BLaER1 treated with 17β-estradiol and CSF1 and Interleukin-3, amounts not matched to agents 10 nM and 100 nM (cell line): ENCODE measurements at regions not wholly inside any gene's neighbourhood (a gene's known extent, or its start where the extent isn't known, plus 50 kb on each side); places are given as distances from the start of the nearest gene placed in this dataset.

Experiments
- H3K27ac ChIP-seq, 11 experiments: shearing (Covaris generic); formaldehyde crosslinking; 2 replicates each; pipeline ENCODE4 v1.8.1; 2022
- H3K27me3 ChIP-seq, 11 experiments: shearing (Covaris generic); formaldehyde crosslinking; 2 replicates each; pipeline ENCODE4 v1.8.1; 2022
- H3K36me3 ChIP-seq, 11 experiments: shearing (Covaris generic); formaldehyde crosslinking; 2 replicates each; pipeline ENCODE4 v1.8.1; 2022
- H3K4me1 ChIP-seq, 10 experiments: shearing (Covaris generic); formaldehyde crosslinking; 2 replicates each; pipeline ENCODE4 v1.8.1; 2022
- H3K4me2 ChIP-seq, 11 experiments: shearing (Covaris generic); formaldehyde crosslinking; 2 replicates each; pipeline ENCODE4 v1.8.1; 2022
- H3K4me3 ChIP-seq, 10 experiments: shearing (Covaris generic); formaldehyde crosslinking; 2 replicates each; pipeline ENCODE4 v1.8.1; 2022
- H3K9ac ChIP-seq, 11 experiments: shearing (Covaris generic); formaldehyde crosslinking; 2 replicates each; pipeline ENCODE4 v1.8.1; 2022
- H3K9me3 ChIP-seq, 11 experiments: shearing (Covaris generic); formaldehyde crosslinking; replicated peaks in 1 of 11; 2 replicates each; pipeline ENCODE4 v1.8.1; 2022
- H4K20me1 ChIP-seq, 11 experiments: shearing (Covaris generic); formaldehyde crosslinking; 2 replicates each; pipeline ENCODE4 v1.8.1; 2022
- Cebpa-rat ChIP-seq, 11 experiments: shearing (Covaris generic); IDR thresholded peaks; 2 replicates each; pipeline ENCODE4 v1.8.1; 2022

DNA sequence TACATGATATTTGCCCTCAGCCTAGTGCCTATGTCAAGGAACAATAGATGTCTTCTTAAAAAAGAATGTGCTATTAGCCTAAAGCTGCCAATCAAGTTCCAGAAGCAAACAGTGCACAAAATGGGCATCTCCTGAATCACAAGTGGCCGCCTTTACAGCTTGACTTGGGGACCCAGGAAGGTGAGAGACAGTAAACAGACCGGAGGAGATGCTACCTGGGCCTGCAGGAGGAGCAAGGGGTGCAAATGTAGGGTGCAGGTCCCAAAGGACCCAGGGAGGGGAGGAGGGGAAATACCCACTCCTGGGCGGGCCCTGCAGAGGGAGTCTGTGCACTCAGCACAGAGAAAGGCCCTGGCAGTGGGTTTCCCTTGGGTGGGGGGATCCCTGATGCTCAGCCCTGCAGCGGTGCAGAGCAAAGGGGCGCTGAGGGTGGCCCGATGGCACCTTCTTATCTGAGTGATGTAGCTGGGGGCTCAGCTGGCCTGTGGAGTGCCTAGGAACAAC, 147.7 kb downstream of the WDR11 start:
- Histone ChIP-seq H3K4me2 (0 out of 22 replicates have a peak overlapping the region, but pooled peaks of 1 of the 11 experiments have one; percentile 27), H3K27me3 (peaks cover 0 to 53% (median 0%) of the 10 kb centered on the region in 11 experiments; a peak in 4 of 22 replicates), H3K36me3 (no peaks in the 10 kb centered on the region), H3K27ac (no peak overlapping the region), H4K20me1 (no peaks in the 10 kb centered on the region; a peak in 1 of 22 replicates), H3K9me3 (peaks cover under 1 to 12% (median 6%) of the 10 kb centered on the region in 11 experiments; a peak in 11 of 22 replicates), H3K4me3 (no peak overlapping the region), H3K9ac (no peak overlapping the region), H3K4me1 (peaks cover 0 to 10% (median 6%) of the 10 kb centered on the region in 10 experiments; a peak in 9 of 20 replicates)
- TF ChIP-seq Cebpa-rat (IDR thresholded peaks at IDR 0.05): no peak

DNA sequence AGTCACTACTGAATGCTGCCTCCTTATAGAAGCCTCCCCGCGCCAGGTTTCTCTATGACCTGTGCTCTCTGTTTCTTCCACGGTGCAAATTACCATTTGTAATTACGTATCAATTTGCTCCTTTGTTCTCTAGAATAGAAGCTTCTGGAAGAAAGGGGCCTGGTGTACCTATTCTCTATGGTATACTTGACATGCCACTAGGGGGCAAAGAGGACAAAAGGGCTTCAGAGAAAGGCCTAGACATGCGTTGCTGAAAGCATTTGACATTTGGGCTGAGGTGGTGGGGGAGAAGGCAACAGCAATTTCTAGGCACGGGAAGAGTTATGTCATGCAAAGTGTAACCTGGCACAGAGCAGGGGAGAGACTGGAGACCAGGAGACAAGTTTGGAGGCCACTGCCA, 148.7 kb downstream of the WDR11 start:
- Histone ChIP-seq H3K27me3 (peaks cover 0 to 45% (median 0%) of the 10 kb centered on the region in 11 experiments; a peak in 4 of 22 replicates), H3K9ac (no peak overlapping the region), H3K4me1 (peaks cover 0 to 10% (median 6%) of the 10 kb centered on the region in 10 experiments; a peak in 9 of 20 replicates), H3K4me2 (no peak overlapping the region), H4K20me1 (no peaks in the 10 kb centered on the region; a peak in 1 of 22 replicates), H3K9me3 (peaks cover 5 to 22% (median 17%) of the 10 kb centered on the region in 11 experiments; a peak in 19 of 22 replicates), H3K36me3 (no peaks in the 10 kb centered on the region), H3K4me3 (no peak overlapping the region), H3K27ac (no peak overlapping the region)
- no peak for TF ChIP-seq Cebpa-rat (IDR thresholded peaks at IDR 0.05)

DNA sequence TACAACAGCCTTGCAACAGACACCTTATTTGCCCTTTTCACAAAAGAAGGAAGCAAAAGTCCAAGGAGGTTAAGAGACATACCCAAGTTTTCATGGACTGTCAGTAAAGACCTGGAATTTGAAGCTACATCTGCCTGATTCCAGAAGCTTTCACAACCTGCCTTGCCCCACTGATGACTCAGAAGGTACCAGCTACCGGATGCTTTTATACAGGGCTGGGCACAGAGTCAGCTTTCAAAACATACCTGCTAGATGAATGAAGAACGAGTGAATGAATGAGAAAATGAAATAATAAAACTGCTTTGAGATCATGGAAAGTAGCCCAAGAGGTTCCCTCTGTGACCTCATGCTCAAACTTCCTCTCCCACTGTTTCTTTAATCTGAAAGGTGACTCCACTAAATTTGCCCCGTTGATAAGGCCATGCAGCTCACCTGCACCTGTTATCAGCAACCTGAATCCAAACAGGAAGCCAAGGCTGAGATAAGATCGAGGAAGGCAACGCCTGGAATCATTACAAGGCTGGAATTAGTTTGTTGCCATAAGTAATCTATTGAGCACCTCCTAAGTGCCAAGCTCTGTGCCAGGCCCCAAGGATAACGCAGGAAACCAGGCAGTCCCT, 151.5 kb downstream of the WDR11 start:
- H3K4me1 ChIP-seq: peaks cover 0 to 9% (median 6%) of the 10 kb centered on the region in 10 experiments; a peak in 9 of 20 replicates
- H3K9me3 ChIP-seq: peaks cover 31 to 51% (median 45%) of the 10 kb centered on the region in 11 experiments
- no peak for TF ChIP-seq Cebpa-rat (IDR thresholded peaks at IDR 0.05)
- H3K27me3 ChIP-seq: peaks cover 0 to 30% (median 0%) of the 10 kb centered on the region in 11 experiments; a peak in 3 of 22 replicates
- H3K4me2 ChIP-seq: no peak overlapping the region
- no peak overlapping the region for H3K9ac ChIP-seq
- no peaks in the 10 kb centered on the region; a peak in 1 of 22 replicates for H4K20me1 ChIP-seq
- no peak overlapping the region for H3K4me3 ChIP-seq
- no peak overlapping the region for H3K27ac ChIP-seq
- H3K36me3 ChIP-seq: peaks cover 0 to 6% (median 0%) of the 10 kb centered on the region in 11 experiments; a peak in 1 of 22 replicates

DNA sequence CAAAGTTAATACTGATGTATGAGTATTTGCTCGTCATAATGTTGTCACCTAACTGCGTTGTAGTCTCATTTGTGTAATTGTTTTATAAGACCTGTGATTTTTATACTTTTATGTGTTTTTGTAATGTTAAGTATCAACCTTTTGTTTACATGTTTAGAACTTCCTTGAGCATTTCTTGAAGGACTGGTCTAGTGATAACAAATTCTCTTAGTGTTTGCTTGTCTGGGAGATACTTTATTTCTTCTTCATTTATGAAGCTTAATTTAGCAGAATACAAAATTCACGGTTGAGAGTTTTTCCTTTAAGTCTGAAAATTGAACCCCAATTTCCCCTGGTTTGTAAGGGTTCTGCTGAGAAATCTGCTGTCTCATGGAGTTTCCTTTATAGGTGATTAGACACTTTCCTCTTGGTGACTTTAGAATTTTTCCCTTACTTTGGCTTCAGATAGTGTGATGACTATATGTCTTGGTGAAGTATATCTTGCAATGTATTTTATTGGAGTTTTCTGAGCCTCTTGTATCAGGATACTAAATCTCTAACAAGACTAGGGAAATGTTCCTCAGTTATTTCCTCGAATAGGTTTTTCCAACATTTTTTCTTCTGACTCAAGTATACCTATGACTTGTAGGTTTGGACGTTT, 154.9 kb downstream of the WDR11 start:
- H3K9ac ChIP-seq: no peak overlapping the region
- H3K36me3 ChIP-seq: peaks cover 0 to 6% (median 0%) of the 10 kb centered on the region in 11 experiments; a peak in 1 of 22 replicates
- no peak overlapping the region for H3K27ac ChIP-seq
- no peaks in the 10 kb centered on the region for H4K20me1 ChIP-seq
- H3K4me3 ChIP-seq: no peak overlapping the region
- peaks cover 0 to 7% (median 0%) of the 10 kb centered on the region in 11 experiments; a peak in 2 of 22 replicates for H3K27me3 ChIP-seq
- no peaks in the 10 kb centered on the region for H3K4me1 ChIP-seq
- no peak for TF ChIP-seq Cebpa-rat (IDR thresholded peaks at IDR 0.05)
- H3K9me3 ChIP-seq: peaks cover 41 to 76% (median 53%) of the 10 kb centered on the region in 11 experiments
- H3K4me2 ChIP-seq: no peak overlapping the region

DNA sequence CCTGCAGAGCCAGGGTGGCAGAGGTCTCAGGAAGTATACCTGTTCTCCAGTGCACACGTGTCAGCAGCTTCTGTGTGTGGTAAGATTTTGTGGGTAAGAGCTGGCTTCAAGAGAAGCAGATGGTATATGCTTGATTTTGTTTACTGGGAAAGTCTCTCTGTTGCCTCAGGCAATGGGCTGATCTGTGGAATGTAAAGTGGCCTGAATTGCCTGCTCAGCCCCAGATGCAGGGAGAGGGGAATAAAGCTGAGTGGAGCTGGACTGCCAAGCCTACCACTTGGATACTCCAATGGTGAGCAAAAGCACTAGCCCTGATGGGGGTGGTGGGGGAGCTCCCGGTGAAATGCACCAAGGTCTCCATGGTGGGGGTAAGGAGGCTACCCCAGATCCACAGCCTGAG, 156.1 kb downstream of the WDR11 start:
- H3K9me3 ChIP-seq: peaks cover 41 to 88% (median 54%) of the 10 kb centered on the region in 11 experiments
- H4K20me1 ChIP-seq: no peaks in the 10 kb centered on the region
- H3K27ac ChIP-seq: no peak overlapping the region
- no peaks in the 10 kb centered on the region for H3K4me1 ChIP-seq
- H3K36me3 ChIP-seq: peaks cover 0 to 6% (median 0%) of the 10 kb centered on the region in 11 experiments; a peak in 1 of 22 replicates
- H3K27me3 ChIP-seq: peaks cover 0 to 6% (median 0%) of the 10 kb centered on the region in 11 experiments; a peak in 1 of 22 replicates
- H3K4me2 ChIP-seq: no peak overlapping the region
- no peak for TF ChIP-seq Cebpa-rat (IDR thresholded peaks at IDR 0.05)
- no peak overlapping the region for H3K4me3 ChIP-seq
- no peak overlapping the region for H3K9ac ChIP-seq

DNA sequence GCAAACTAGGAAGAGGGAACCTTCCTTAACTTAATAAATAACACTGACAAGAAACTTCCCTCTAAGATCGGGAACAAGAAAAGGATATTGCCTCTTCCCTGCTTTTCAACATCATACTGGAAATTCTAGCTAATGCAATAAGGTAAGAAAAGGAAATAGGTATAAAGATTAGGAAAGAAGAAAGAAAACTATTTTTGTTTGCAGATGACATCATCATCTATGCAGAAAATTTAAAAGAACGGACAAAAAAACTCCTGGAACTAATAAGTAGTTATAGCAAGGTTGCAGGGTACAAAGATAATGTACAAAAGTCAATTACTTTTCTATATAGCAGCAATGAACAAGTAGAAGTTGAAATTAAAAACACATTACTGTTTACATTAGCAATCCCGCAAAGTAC, 164.8 kb downstream of the WDR11 start:
- Histone ChIP-seq H3K9me3 (peaks cover 26 to 77% (median 36%) of the 10 kb centered on the region in 11 experiments; a peak in 21 of 22 replicates), H3K27ac (no peak overlapping the region), H4K20me1 (no peaks in the 10 kb centered on the region), H3K4me1 (peaks cover 4 to 14% (median 8%) of the 10 kb centered on the region in 10 experiments; a peak in 18 of 20 replicates), H3K4me2 (no peak overlapping the region), H3K4me3 (no peak overlapping the region), H3K27me3 (peaks cover 0 to 6% (median 0%) of the 10 kb centered on the region in 11 experiments; a peak in 1 of 22 replicates), H3K36me3 (peaks cover 0 to 4% (median 0%) of the 10 kb centered on the region in 11 experiments; a peak in 1 of 22 replicates), H3K9ac (no peak overlapping the region)
- TF ChIP-seq Cebpa-rat (IDR thresholded peaks at IDR 0.05): no peak

DNA sequence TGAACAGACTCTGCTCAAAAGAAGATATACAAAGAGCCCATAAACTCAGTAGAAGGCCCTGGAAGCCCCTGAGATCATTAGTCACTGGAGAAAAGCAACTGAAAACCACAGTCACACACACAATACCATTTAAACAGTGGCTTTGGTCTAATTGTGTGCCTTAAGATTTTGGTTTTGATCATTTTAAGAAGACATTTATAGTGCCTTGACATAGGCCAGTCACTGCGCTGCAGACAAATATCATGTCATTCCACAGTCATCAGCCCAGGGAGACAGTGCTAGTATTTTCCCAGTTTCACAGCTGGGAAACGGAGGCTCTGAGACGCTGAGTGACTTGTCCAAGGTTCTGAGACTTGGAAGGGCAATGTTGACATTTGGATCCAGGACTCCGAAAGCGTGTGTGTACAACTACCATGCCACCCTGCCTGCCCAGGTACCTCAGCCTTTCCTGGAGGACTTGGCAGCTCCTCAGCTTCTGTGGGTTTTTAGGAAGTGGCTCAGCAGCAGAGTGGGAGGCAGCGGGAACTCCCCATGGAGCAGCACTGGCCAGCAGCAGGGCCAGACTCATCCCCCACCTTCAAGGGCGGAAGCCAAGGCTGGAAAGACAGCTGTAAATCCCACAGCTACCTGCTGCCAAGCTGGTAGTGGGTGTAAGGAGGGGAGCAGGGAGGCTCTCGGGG, 173.9 kb downstream of the WDR11 start:
- no peak for TF ChIP-seq Cebpa-rat (IDR thresholded peaks at IDR 0.05)
- Histone ChIP-seq H3K27me3 (0 out of 22 replicates have a peak, but pooled peaks cover 0 to 4% (median 0%) of the 10 kb centered on the region in 11 experiments), H3K9me3 (peaks cover 0 to 6% (median 0%) of the 10 kb centered on the region in 11 experiments; a peak in 3 of 22 replicates), H3K9ac (no peak overlapping the region), H4K20me1 (no peaks in the 10 kb centered on the region), H3K27ac (no peak overlapping the region), H3K4me1 (peaks cover 0 to 5% (median 0%) of the 10 kb centered on the region in 10 experiments; a peak in 2 of 20 replicates), H3K36me3 (no peaks in the 10 kb centered on the region), H3K4me2 (peak overlapping the region in 1 of 11 experiments; percentile 26; a peak in 1 of 22 replicates), H3K4me3 (no peak overlapping the region)

DNA sequence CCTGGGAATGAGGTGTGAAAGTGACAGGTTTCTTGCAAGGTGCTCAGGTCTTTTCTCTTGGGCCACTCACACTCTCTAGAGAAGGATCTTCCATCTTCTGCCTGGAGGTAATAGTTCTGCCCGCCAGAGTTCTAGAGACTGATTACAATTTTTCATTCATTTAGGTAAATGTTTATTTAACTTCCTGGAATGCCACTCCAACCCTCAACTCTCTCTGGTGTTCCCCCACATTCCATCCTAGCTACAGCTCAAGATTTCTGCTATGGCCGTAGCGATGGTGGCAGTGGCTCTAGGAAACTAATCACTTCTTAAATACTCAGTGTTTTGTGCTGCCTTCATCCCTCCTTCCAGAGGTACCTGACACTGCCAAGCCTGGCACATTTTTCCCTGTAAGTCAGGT, 174.6 kb downstream of the WDR11 start:
- no peaks in the 10 kb centered on the region for H3K36me3 ChIP-seq
- no peak overlapping the region for H3K9ac ChIP-seq
- H3K27ac ChIP-seq: no peak overlapping the region
- H3K4me3 ChIP-seq: no peak overlapping the region
- H3K27me3 ChIP-seq: 0 out of 22 replicates have a peak, but pooled peaks cover 0 to 4% (median 0%) of the 10 kb centered on the region in 11 experiments
- peaks cover 0 to 4% (median 0%) of the 10 kb centered on the region in 11 experiments; a peak in 2 of 22 replicates for H3K9me3 ChIP-seq
- no peak for TF ChIP-seq Cebpa-rat (IDR thresholded peaks at IDR 0.05)
- H3K4me2 ChIP-seq: no peak overlapping the region
- H4K20me1 ChIP-seq: no peaks in the 10 kb centered on the region
- peaks cover 0 to 5% (median 0%) of the 10 kb centered on the region in 10 experiments; a peak in 2 of 20 replicates for H3K4me1 ChIP-seq
